T-helper 1 cell treated with Interleukin-12 subunit alpha and Interleukin-12 subunit beta and Interleukin-4 antibody, amounts not matched to agents 30 ng/mL and 1 ng/mL, for 36 hours (primary cell): ENCODE measurements at regions not wholly inside any gene's neighbourhood (a gene's known extent, or its start where the extent isn't known, plus 50 kb on each side); places are given as distances from the start of the nearest gene placed in this dataset.

Experiments
- intact Hi-C: fragments of 100-400 bp; cut with micrococcal nuclease; formaldehyde crosslinking; loops from one replicate; pipeline ENCODE4 v1.15.1; 2024

GRCh38 chr7:47045207-47046051, 536.5 kb downstream of the TNS3 start:
- intact Hi-C loops = no loop called here

GRCh38 chr7:47044625-47045024, 537.3 kb downstream of the TNS3 start:
- intact Hi-C loops = no loop called here

DNA sequence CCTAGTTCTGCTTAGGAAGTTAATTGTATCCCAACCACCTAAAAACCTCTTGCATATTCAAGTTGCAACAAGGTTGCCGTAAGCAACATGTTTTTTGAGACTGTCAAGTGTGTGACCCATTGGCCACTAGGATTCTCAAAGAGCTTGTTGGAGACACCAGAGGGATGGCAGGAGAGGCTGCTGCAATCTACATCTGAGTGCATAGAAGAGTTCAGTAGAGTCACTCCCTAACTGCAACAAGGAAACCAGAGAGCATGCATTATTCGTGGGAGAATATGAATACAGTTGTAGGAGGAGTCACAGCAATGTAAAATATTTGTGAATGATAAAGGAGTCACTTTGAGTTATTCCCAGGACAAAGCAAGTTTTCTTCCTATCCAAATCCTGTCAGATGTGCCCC, 538.6 kb downstream of the TNS3 start:
- intact Hi-C loops = no loop called here

- intact Hi-C loops = no loop called here
Measured at GRCh38 chr7:47042669-47043068, 539.2 kb downstream of the TNS3 start.

DNA sequence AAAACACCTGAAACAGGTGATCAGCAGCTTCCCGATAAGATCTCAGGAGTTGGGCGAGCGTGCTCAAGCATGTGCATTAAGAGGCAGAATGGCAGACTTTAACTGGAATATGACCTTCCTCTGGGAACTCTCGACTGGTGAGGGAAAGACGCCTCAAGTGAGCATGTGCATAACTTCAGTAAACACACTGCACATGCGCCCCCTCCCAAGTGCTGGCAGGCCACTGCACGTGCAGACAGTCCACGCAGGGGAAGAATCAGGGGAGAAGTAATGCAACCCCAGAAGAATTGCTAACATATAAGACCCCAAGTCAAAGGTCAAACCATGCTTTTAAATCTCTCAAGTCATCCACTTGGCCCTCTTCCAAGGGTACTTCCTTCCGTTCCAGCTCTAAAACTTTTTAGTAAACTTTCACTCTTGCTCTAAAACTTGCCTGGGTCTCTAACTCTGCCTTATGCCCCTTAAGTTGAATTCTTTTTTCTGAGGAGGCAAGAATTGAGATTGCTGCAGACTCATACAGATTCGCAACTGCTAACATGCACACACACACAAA, 541.0 kb downstream of the TNS3 start:
- intact Hi-C loops = no loop called here

- intact Hi-C loops = no loop called here
Measured at GRCh38 chr7:47039904-47040303, 542.0 kb downstream of the TNS3 start.

- intact Hi-C loops = no loop called here
Measured at GRCh38 chr7:47039089-47039648, 542.7 kb downstream of the TNS3 start.

DNA sequence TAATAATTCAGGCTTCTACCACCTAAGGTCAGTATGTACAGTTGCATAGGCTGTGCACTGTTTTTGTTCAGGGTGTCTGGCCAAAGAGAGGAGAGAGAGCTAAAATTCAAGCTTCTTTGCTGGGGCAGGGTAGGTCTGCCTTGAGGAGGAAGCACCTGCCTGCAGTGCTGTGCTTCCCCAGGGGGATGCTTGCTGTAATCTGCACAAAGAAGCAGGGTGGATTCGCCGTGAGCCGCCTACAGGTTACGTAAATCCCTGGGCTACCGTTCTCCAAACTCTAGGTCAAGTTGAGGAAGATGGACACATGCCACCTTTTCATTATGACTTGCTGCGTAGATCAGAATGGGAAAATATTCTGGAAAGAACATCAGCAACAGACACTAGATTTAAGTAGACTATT, 543.3 kb downstream of the TNS3 start:
- intact Hi-C loops = no loop called here

DNA sequence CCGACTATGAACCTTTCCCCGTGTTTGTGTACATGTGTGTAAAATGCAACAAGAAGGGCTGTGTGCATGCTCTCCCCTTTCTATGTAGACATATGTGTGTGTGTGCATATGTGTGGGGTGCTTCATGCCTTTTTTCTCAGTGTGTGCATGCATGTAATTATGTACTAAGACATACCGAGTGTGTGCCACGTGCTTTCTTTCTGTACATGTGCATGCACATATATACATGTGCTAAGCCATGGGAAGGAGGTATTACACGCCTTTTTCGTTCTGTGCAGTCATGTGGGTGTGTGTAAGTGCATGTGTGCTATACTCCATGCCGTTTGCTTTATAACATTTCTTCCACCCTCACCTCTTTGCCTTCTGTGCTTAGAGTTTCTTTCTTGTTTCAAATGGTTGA, 544.3 kb downstream of the TNS3 start:
- intact Hi-C loops = no loop called here

DNA sequence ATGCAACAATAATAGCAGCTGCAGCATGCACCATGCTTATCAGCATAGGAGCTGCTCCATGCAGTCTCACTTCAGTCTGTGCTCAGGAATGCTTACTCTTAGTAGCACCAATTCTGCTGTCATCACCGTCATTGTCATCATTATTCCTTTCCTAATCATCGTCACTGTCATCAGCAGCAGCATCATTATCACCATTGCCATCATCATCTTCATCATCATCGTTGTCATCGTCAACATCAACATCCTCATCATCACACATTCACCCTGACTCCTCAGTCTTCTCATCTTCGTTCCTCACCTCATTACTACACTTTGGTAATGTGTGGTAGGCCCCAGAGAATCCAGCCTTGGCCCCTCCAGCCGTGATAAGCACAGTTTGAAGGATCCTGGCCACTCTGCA, 545.0 kb downstream of the TNS3 start:
- intact Hi-C loops = no loop called here

DNA sequence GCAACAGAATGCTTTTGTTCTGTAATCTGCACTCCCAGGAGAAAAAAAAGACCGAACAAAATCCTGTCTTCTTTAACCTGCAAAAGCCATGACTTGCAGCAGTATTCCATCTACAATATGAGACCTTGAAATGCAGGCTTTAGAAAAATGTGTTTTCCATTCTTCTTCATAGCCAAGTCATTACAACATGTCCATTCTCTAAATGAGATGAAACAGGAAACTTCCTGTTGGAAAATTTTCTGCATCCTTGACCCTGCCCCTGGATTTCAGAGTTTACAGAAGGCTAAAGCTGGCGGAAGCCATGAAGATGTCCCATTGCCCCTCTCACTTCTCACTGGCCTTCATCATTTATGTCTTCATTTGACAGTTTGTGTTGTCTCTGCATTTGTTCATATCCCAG, 546.4 kb downstream of the TNS3 start:
- intact Hi-C loops = no loop called here

- intact Hi-C loops = no loop called here
Measured at GRCh38 chr7:47034180-47034579, 547.7 kb downstream of the TNS3 start.

GRCh38 chr7:47032536-47032908, 549.4 kb downstream of the TNS3 start:
- intact Hi-C loops = no loop called here

GRCh38 chr7:47031786-47032535, 550.0 kb downstream of the TNS3 start:
- intact Hi-C loops = no loop called here

- intact Hi-C loops = no loop called here
Measured at GRCh38 chr7:47028284-47028683, 553.6 kb downstream of the TNS3 start.

DNA sequence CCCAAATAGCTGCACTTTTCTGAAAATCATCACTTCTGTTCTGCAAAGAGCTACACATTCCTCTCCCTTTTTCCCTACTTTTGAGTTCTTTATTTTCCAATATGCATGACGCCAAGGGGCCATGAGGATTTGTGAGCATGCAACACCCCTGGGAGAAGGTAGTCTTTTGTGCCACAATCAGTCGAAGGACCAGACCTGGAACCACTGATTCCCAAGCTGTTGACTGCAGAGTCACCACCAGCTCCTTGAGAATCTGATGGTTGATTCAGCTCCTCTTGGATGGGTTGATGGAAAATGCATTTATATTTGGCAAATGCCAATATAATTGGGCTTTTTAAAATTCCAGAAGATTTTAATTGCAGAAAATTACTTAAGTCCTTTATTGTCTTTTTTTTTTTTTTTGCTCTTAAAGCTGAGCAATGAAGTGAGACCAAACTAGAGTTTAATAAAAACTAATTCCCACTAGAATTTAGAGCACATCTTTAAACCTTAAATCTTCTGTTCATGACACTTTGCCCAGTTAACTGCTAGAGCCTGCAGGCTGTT, 554.1 kb downstream of the TNS3 start:
- intact Hi-C loops = no loop called here

DNA sequence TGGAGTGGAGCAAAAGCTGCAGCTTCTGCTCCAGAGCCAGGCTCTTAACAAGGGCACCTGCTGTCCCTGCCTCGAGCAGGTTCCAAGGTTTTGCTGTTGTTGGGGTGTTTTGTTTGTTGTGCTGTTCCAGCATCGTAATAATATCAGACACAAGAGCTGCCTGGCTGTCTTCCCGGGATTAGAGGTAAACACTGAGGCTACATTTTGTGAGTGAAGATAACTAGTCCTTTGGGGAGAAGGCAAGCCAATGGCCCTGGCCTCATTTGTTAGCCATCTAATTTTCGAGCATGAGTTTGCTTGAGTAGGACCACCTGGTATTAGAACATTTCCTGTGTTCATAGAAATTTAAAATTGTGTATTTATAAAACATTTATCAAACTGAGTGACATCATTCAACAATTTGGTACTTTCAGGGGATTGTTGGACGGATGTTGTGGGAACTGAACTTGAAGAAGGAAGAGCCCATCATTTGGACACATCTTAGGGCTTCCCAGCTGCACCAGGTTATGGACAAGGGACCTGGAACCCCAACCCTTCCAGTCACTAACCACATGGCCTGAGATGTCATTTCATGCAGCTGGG, 555.0 kb downstream of the TNS3 start:
- intact Hi-C loops = no loop called here

GRCh38 chr7:47024991-47025390, 556.9 kb downstream of the TNS3 start:
- intact Hi-C loops = no loop called here

- intact Hi-C loops = no loop called here
Measured at GRCh38 chr7:47008461-47008860, 573.5 kb downstream of the TNS3 start.

GRCh38 chr7:47007471-47007870, 574.4 kb downstream of the TNS3 start:
- intact Hi-C loops = no loop called here

DNA sequence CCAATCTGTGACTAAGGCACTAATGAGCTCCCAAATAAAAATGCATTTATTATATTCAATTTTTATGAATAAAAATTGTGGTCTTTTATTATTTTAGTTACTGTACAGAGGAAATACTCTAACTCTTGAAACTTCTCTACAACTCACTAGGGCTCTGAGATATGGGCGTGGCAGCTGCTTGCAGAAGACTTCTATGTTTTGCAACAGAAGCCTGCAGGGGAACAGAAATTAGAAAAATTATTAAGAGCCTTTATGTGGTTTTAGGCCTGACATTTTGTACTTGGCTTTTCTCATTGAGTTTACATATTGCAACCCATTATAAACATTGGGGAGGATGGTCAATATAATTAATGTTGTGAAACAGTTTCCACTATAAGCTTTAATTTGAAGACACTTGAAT, 581.4 kb downstream of the TNS3 start:
- intact Hi-C loops = no loop called here

- intact Hi-C loops = no loop called here
Measured at GRCh38 chr7:46999866-47000265, 582.0 kb downstream of the TNS3 start.
